SKM-1 treated with dmso at 0.1 percent for 144 hours (cell line): ENCODE measurements at regions not wholly inside any gene's neighbourhood (a gene's known extent, or its start where the extent isn't known, plus 50 kb on each side); places are given as distances from the start of the nearest gene placed in this dataset.

ENCODE experiments used
- DNase-seq: peaks from one replicate; lab custom pipeline; 2025; ENCODE audit not compliant: unreplicated experiment; lab: John Stamatoyannopoulos, UW

- DNase-seq = no peak
These were observed 667.8 kb upstream of the RGMB start for GRCh38 chr5:98105681-98106080.

- no peak for DNase-seq
These were observed 667.1 kb upstream of the RGMB start for GRCh38 chr5:98106116-98107031.

- no peak for DNase-seq
These were observed 665.0 kb upstream of the RGMB start for GRCh38 chr5:98108497-98108896.

DNA sequence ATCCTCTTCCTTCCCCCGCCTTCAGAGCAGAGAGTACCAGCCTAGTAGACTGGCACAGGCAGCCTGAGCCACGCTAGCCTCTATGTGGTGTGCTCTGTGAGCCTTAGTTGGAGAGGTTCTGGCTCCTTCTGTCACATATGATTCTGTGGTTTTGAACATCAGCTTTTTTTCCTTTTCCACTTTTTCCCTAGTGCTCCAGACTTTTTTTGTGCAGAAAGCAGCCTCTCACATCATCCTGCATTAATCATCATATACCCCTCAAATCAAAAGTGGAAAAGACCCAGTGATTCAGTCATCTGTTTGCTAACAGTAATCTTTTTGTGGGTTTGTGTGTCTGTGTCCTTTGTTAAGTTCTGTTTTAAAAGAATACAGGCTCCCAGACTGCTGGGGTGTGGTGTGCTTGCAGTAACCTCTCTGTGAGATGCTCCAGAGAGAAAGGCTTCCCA is 663.9 kb upstream of the RGMB start:
- DNase-seq = no peak

DNA sequence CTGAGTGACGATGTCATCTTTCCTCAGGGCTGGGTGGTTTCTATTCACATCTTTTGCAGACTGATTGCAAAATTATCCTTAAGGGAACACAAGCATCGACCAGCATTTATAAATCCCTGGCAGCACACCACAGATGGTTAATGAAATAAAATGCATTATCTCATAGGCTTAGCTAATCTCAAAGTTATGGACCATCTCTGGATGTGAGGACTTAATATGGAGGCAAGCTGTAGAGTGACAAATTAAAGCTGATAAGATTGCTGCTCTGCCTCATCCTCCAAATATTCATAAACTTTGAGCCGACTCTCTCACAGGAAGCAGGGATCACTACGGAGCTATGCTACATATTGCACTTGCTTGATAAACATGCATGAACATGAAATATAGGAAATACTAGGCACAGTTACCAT is 663.2 kb upstream of the RGMB start:
- no peak for DNase-seq

GRCh38 chr5:98110791-98111190 is 662.7 kb upstream of the RGMB start:
- DNase-seq = no peak

GRCh38 chr5:98111686-98112085 is 661.8 kb upstream of the RGMB start:
- no peak for DNase-seq

DNA sequence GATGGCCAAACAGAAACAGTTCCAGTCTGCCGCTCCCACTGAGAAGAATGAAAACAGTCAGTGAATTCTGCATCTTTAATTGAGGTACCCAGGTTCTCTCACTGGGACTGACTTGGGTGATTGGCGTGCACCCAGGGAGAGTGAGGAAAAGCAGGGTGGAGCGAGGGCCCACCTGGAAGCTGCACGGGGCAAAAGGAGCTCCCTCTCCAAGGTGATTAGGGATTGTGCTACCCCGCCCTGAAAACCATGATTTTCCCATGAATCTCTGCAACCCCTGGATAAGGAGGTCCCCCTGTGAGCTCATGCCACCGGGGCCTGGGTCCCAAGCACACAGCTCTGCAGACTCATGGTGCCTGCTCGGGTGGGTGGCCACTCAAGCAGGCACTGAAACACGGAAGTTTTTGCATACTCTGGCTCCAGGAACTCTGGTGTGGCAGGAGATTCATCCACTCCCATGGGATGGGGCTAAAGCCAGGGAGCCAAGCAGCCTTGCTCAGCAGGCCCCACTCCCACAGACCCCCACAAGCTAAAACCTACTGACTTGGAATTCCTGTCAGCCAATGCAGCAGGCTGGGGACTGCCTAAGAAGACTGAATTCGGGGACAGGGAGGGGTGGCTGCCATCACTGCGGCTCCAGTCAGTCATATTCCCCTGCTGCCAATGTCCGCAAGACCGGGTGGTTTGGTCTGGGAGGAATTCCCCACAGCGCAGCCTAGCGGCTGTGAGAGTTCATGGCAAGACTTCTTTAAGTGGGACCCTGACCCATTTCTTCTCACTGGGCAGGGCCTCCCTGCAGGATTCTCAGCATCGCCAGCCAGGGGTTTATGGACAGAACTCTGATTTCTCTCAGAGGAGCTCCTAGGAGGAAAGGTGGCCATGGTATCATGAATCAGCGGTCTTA is 652.2 kb upstream of the RGMB start:
- DNase-seq = no peak

GRCh38 chr5:98128271-98128670 is 645.2 kb upstream of the RGMB start:
- DNase-seq = no peak

DNA sequence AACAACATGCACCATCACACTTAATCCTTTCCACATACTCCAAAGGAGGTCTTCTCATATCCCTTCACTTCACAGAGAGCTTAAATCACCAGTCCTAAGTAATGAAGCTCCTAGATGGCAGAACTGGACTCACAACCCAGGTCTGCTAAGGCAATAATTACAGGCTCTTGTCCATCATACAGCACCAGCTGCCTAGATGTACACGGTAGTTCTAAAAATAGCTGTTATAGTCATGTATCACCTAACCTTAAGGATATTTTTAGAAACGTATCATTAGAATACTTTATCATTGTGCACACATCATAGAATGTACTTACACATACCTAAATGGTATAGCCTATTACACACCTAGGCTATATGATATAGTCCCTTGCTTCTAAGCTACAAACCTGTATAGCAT is 644.6 kb upstream of the RGMB start:
- DNase-seq = no peak

GRCh38 chr5:98130261-98131035 is 643.0 kb upstream of the RGMB start:
- DNase-seq = no peak

- DNase-seq = no peak
These were observed 629.3 kb upstream of the RGMB start for GRCh38 chr5:98144116-98144515.

DNA sequence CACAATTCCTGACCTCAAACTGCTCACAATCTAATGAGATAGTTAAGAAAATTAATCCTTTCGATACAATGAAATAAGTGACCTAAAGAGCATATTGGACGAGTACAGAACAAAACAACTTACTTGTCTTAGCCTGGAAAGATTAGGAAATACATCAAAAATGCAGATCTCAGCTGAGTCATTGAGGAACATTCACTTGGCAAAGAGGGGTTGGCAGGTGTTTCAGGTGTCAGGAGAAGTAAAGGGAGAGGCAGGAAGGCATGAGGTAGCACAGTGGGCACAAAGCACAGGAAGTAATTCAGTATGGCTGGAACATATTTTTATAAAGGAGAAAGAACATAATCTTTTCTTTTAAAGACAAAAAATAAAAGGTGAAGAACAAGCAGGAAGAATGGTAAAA is 628.8 kb upstream of the RGMB start:
- DNase-seq = no peak

- DNase-seq = no peak
These were observed 616.1 kb upstream of the RGMB start for GRCh38 chr5:98157368-98157767.

DNA sequence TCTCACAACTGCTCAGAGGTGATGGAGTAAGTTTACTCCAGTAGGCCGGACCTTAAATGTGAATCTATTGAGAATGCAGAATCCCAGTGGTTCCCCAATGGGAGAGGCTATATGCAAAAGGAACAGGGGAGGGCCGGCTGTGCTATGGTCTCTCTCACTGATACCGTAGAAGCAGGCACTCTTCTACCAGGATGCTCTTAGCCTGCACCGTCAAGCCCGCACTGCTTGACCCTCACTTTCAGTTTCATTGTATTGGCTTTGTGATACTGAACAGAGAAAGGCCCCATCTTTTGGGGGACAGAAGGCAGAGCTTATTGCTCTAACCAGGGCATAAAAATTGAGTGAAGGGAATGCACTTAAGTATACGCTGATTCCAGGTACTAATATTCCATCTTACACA is 615.0 kb upstream of the RGMB start:
- no peak for DNase-seq

GRCh38 chr5:98163796-98164493 is 609.5 kb upstream of the RGMB start:
- DNase-seq = no peak

GRCh38 chr5:98168871-98169270 is 604.6 kb upstream of the RGMB start:
- DNase-seq = no peak

DNA sequence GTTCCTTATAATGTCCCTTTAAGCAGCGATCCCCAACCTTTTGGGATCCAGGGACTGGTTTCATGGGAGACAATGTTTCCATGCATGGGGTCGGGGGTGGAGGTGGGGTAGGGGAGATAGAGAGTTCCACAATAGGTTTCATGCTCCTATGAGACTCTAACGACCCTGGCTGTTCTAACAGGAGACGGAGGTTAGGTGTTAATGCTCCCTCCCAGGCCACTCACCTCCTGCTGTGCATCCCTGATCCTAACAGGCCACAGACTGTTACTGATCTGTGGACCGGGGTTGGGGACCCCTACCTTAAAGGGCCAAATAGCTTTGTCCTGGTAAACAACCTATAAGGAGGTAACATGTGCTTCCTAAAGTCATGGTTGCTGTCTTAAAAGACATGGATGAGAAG is 602.5 kb upstream of the RGMB start:
- no peak for DNase-seq

- no peak for DNase-seq
These were observed 600.1 kb upstream of the RGMB start for GRCh38 chr5:98173334-98173733.

- DNase-seq = no peak
These were observed 598.0 kb upstream of the RGMB start for GRCh38 chr5:98175474-98175873.
